Naive thymus-derived CD4-positive, alpha-beta T cell (primary cell): ENCODE measurements at regions not wholly inside any gene's neighbourhood (a gene's known extent, or its start where the extent isn't known, plus 50 kb on each side); places are given as distances from the start of the nearest gene placed in this dataset.
A peak's percentile ranks its signal among the peaks of the same experiment; 100 is the strongest.
"Not testable (repeated sequence)": the region's sequence is repeated elsewhere in the genome, so short reads cannot be mapped to it uniquely, and the experiment has no call there.

ENCODE experiments used
- ATAC-seq: fragments of 150-1000 bp; cut with Tn5 transposase; 2 replicates; pipeline ENCODE4 v1.10.0; 2021; ENCODE audit warnings: mild to moderate bottlenecking, moderate library complexity
- CTCF ChIA-PET: fragments of 350-600 bp; sonication (Branson Sonifier 250); formaldehyde crosslinking; loops from one replicate; lab custom pipeline; 2021; ENCODE audit warnings: antibody characterized with exemption; lab: Charles Lee
- POLR2A ChIA-PET: fragments of 350-600 bp; sonication (Branson Sonifier 250); formaldehyde crosslinking; loops from one replicate; lab custom pipeline; 2021; ENCODE audit warnings: antibody characterized with exemption, inconsistent platforms; lab: Charles Lee
- DNase-seq, 9 donors: peaks; one replicate each; pipeline versions ENCODE4 v3.0.0 to v3.0.0-alpha.2; 2020 to 2022; ENCODE audit warnings: mixed read lengths in 1 of 9
- H3K27ac ChIP-seq: one replicate; pipeline ENCODE4 v1.7.0; 2013; ENCODE audit warnings: mild to moderate bottlenecking, low read depth, low read length, moderate library complexity
- H3K27me3 ChIP-seq, 2 donors: one replicate each; pipeline ENCODE4 v1.7.0; 2013; ENCODE audit warnings: low read length in 2 of 2, mild to moderate bottlenecking in 2 of 2, moderate library complexity in 2 of 2; ENCODE audit not compliant: control insufficient read depth in 2 of 2, insufficient read depth in 2 of 2
- H3K36me3 ChIP-seq, 3 experiments: 1 replicate in 2 of 3; 2 replicates in 1 of 3; pipeline ENCODE4 v1.7.0; 2013; ENCODE audit warnings: low read length in 3 of 3, mild to moderate bottlenecking in 3 of 3, moderate library complexity in 1 of 3; ENCODE audit not compliant: insufficient read depth in 3 of 3, control insufficient read depth in 2 of 3
- H3K4me1 ChIP-seq, 2 donors: one replicate each; pipeline ENCODE4 v1.7.0; 2013; ENCODE audit warnings: low read length in 2 of 2, mild to moderate bottlenecking in 2 of 2, moderate library complexity in 1 of 2; ENCODE audit not compliant: control insufficient read depth in 2 of 2, insufficient read depth in 2 of 2
- H3K4me3 ChIP-seq: 2 replicates; pipeline ENCODE4 v1.7.0; 2013; ENCODE audit warnings: mild to moderate bottlenecking, low read length
- H3K9me3 ChIP-seq, 3 experiments: 1 replicate in 2 of 3; 2 replicates in 1 of 3; pipeline ENCODE4 v1.7.0; 2013; ENCODE audit warnings: low read length in 3 of 3; ENCODE audit not compliant: control insufficient read depth in 2 of 3
- H3K27ac Mint-ChIP-seq, 9 donors: one replicate each; pipeline ENCODE4 v1.8.0; 2020 to 2022; ENCODE audit warnings: mixed read lengths in 9 of 9, mild to moderate bottlenecking in 8 of 9, moderate library complexity in 5 of 9, inconsistent platforms in 2 of 9
- H3K27me3 Mint-ChIP-seq, 5 donors: one replicate each; pipeline ENCODE4 v1.8.0; 2021 to 2022; ENCODE audit warnings: mixed read lengths in 5 of 5, mild to moderate bottlenecking in 1 of 5
- H3K36me3 Mint-ChIP-seq, 5 donors: one replicate each; pipeline ENCODE4 v1.8.0; 2020 to 2022; ENCODE audit warnings: mixed read lengths in 5 of 5, mild to moderate bottlenecking in 3 of 5, inconsistent platforms in 1 of 5
- H3K4me1 Mint-ChIP-seq, 7 donors: one replicate each; pipeline ENCODE4 v1.8.0; 2020 to 2022; ENCODE audit warnings: mixed read lengths in 7 of 7, mild to moderate bottlenecking in 3 of 7, inconsistent platforms in 1 of 7
- H3K4me3 Mint-ChIP-seq, 10 donors: one replicate each; pipeline ENCODE4 v1.8.0; 2020 to 2022; ENCODE audit warnings: mild to moderate bottlenecking in 10 of 10, mixed read lengths in 10 of 10, moderate library complexity in 6 of 10, inconsistent platforms in 2 of 10
- H3K9me3 Mint-ChIP-seq, 11 donors: one replicate each; pipeline ENCODE4 v1.8.0; 2020 to 2022; ENCODE audit warnings: mixed read lengths in 11 of 11, mild to moderate bottlenecking in 4 of 11, inconsistent platforms in 1 of 11, moderate library complexity in 1 of 11
- intact Hi-C, 2 donors: fragments of 100-400 bp; cut with micrococcal nuclease; formaldehyde crosslinking; loops; one replicate each; pipeline ENCODE4 v1.15.1; 2023

GRCh38 chr4:78707793-78708192, 68.4 kb upstream of the BMP2K start:
- H3K27ac Mint-ChIP-seq, result peak overlapping the region in 1 of 9 donors; percentile 53
- Histone ChIP-seq H3K27ac (no peak overlapping the region), H3K36me3 (no peaks in the 10 kb centered on the region), H3K27me3 (no peaks in the 10 kb centered on the region), H3K9me3 (peaks cover 0 to 9% (median 0%) of the 10 kb centered on the region in 3 experiments), H3K4me1 (no peaks in the 10 kb centered on the region), H3K4me3 (no peak overlapping the region)
- peaks cover 3 to 12% (median 8%) of the 10 kb centered on the region in 11 donors for H3K9me3 Mint-ChIP-seq
- DNase-seq (no peak), ATAC-seq (no peak)
- peaks cover 0 to 5% (median 0%) of the 10 kb centered on the region in 7 donors for H3K4me1 Mint-ChIP-seq
- ChIA-PET CTCF (no interaction called here), POLR2A (no interaction called here)
- intact Hi-C loops, result no loop called here
- H3K36me3 Mint-ChIP-seq, result peaks cover 0 to 4% (median 0%) of the 10 kb centered on the region in 5 donors
- H3K4me3 Mint-ChIP-seq, result no peak overlapping the region
- no peaks in the 10 kb centered on the region for H3K27me3 Mint-ChIP-seq

- Histone ChIP-seq H3K9me3 (no peaks in the 10 kb centered on the region), H3K36me3 (no peaks in the 10 kb centered on the region), H3K4me3 (no peak overlapping the region), H3K4me1 (no peaks in the 10 kb centered on the region), H3K27ac (no peak overlapping the region), H3K27me3 (no peaks in the 10 kb centered on the region)
- Mint-ChIP-seq H3K4me1 (peaks cover 0 to 5% (median 0%) of the 10 kb centered on the region in 7 donors), H3K27me3 (no peaks in the 10 kb centered on the region), H3K27ac (no peak overlapping the region), H3K36me3 (no peaks in the 10 kb centered on the region), H3K9me3 (peaks cover 0 to 2% (median 0%) of the 10 kb centered on the region in 11 donors), H3K4me3 (no peak overlapping the region)
- POLR2A ChIA-PET, result no interaction called here
- no peak for ATAC-seq
- CTCF ChIA-PET, result interaction anchor here (1.2 kb wide), 1 partner anchor 11 kb away, joined by 3 read pairs; no protein-coding TSS in a partner anchor
- intact Hi-C loops, result no loop called here
- DNase-seq, result no peak
Measured at GRCh38 chr4:78710536-78710935, 65.6 kb upstream of the BMP2K start.

- Histone ChIP-seq H3K4me3 (no peak overlapping the region), H3K9me3 (no peaks in the 10 kb centered on the region), H3K27me3 (no peaks in the 10 kb centered on the region), H3K36me3 (no peaks in the 10 kb centered on the region), H3K27ac (no peak overlapping the region), H3K4me1 (no peaks in the 10 kb centered on the region)
- no peak for ATAC-seq
- ChIA-PET POLR2A (no interaction called here), CTCF (no interaction called here)
- Mint-ChIP-seq H3K9me3 (peaks cover 0 to 2% (median 0%) of the 10 kb centered on the region in 11 donors), H3K4me3 (no peak overlapping the region), H3K27me3 (no peaks in the 10 kb centered on the region), H3K27ac (no peak overlapping the region), H3K36me3 (no peaks in the 10 kb centered on the region), H3K4me1 (peaks cover 0 to 7% (median 0%) of the 10 kb centered on the region in 7 donors)
- DNase-seq, result no peak
- intact Hi-C loops, result no loop called here
Measured at GRCh38 chr4:78711676-78712075, 64.5 kb upstream of the BMP2K start.

- H3K4me3 ChIP-seq, intact Hi-C loops, H3K9me3 ChIP-seq, ATAC-seq, H3K36me3 ChIP-seq, POLR2A ChIA-PET, H3K27ac ChIP-seq, H3K9me3 Mint-ChIP-seq, H3K36me3 Mint-ChIP-seq, H3K4me3 Mint-ChIP-seq, DNase-seq, CTCF ChIA-PET, H3K4me1 Mint-ChIP-seq, H3K27ac Mint-ChIP-seq, H3K27me3 ChIP-seq, H3K4me1 ChIP-seq, H3K27me3 Mint-ChIP-seq: not testable (repeated sequence)
Measured at GRCh38 chr4:78714598-78714997, 61.6 kb upstream of the BMP2K start.

GRCh38 chr4:78715372-78715771, 60.8 kb upstream of the BMP2K start:
- H3K27ac ChIP-seq, intact Hi-C loops, H3K27ac Mint-ChIP-seq, H3K36me3 ChIP-seq, CTCF ChIA-PET, POLR2A ChIA-PET, H3K9me3 Mint-ChIP-seq, H3K4me1 ChIP-seq, ATAC-seq, H3K36me3 Mint-ChIP-seq, H3K4me1 Mint-ChIP-seq, H3K4me3 ChIP-seq, H3K27me3 Mint-ChIP-seq, H3K9me3 ChIP-seq, H3K27me3 ChIP-seq, DNase-seq, H3K4me3 Mint-ChIP-seq: not testable (repeated sequence)

GRCh38 chr4:78717712-78718111, 58.4 kb upstream of the BMP2K start:
- DNase-seq, CTCF ChIA-PET, H3K9me3 ChIP-seq, H3K4me3 Mint-ChIP-seq, H3K27ac ChIP-seq, H3K27me3 Mint-ChIP-seq, ATAC-seq, H3K27ac Mint-ChIP-seq, H3K36me3 Mint-ChIP-seq, H3K4me3 ChIP-seq, H3K36me3 ChIP-seq, H3K9me3 Mint-ChIP-seq, H3K27me3 ChIP-seq, intact Hi-C loops, POLR2A ChIA-PET: not testable (repeated sequence)
- peaks cover 0 to 12% of the 10 kb centered on the region in 2 donors for H3K4me1 ChIP-seq
- H3K4me1 Mint-ChIP-seq, result peaks cover 7 to 21% (median 18%) of the 10 kb centered on the region in 7 donors

- no peak for DNase-seq
- no peaks in the 10 kb centered on the region for H3K9me3 ChIP-seq
- no peak overlapping the region for H3K27ac ChIP-seq
- no peaks in the 10 kb centered on the region for H3K27me3 ChIP-seq
- Mint-ChIP-seq H3K4me1 (peaks cover 7 to 21% (median 18%) of the 10 kb centered on the region in 7 donors), H3K27me3 (peaks cover 0 to 2% (median 0%) of the 10 kb centered on the region in 5 donors), H3K4me3 (peak overlapping the region in 3 of 10 donors; percentile 1 to 71 (median 7)), H3K36me3 (no peaks in the 10 kb centered on the region), H3K9me3 (peaks cover 0 to 3% (median 0%) of the 10 kb centered on the region in 11 donors), H3K27ac (peak overlapping the region in 2 of 9 donors; percentile 6 to 59)
- no peak for ATAC-seq
- intact Hi-C loops, result loop anchor here in 1 of 2 donors (2.0 to 5.0 kb wide), 2 partner anchors 57 to 142 kb away; partner anchors contain the start of gene BMP2K
- no peaks in the 10 kb centered on the region for H3K36me3 ChIP-seq
- peaks cover 0 to 12% of the 10 kb centered on the region in 2 donors for H3K4me1 ChIP-seq
- CTCF ChIA-PET, result no interaction called here
- POLR2A ChIA-PET, result no interaction called here
- no peak overlapping the region for H3K4me3 ChIP-seq
Measured at GRCh38 chr4:78720204-78720603, 55.9 kb upstream of the BMP2K start.
